ENCODE measurements at regions not wholly inside any gene's neighbourhood (a gene's known extent, or its start where the extent isn't known, plus 50 kb on each side); places are given as distances from the start of the nearest gene placed in this dataset.

GRCh38 chr4:184959786-184960185 is 58.5 kb upstream of the HELT start:
- TF ChIP-seq EZH2phosphoT487 (IDR thresholded peaks at IDR 0.05; ENCODE audit: low read depth, severe bottlenecking, unreplicated experiment) (no peak), CTCF (IDR thresholded peaks at IDR 0.05; ENCODE audit: poor library complexity) (no peak)
